ENCODE measurements at regions not wholly inside any gene's neighbourhood (a gene's known extent, or its start where the extent isn't known, plus 50 kb on each side); places are given as distances from the start of the nearest gene placed in this dataset.
"Not testable (repeated sequence)": the region's sequence is repeated elsewhere in the genome, so short reads cannot be mapped to it uniquely, and the experiment has no call there.

DNA sequence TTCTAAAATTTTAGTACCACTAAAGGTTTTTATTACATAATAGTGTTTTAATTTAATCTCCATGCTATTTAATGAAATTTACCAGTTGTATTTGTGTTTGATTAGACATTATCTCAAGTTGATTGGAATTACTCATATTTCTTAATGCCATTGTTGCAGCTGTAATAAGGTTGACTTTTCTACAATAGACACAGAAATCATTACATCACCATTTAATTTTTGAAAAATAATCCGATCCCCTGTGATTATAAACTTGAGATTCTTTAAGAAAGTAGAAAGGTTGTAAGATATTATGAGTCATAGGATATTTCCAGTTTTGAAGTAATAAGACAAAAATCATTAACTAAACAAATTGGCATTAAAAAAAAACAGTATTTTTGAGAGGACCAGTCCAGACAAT, 161.4 kb downstream of the PRL start:
- Histone ChIP-seq H3K36me3 (no peaks in the 10 kb centered on the region), H3K4me1 (ENCODE audit: control insufficient read depth in 1 of 2, low read depth in 2 of 2) (no peaks in the 10 kb centered on the region), H3K27me3 (replicated peaks; ENCODE audit: insufficient read depth) (no peaks in the 10 kb centered on the region), H3K4me3 (no peak overlapping the region), H3K9me3 (no peaks in the 10 kb centered on the region), H3K27ac (no peak overlapping the region)
- DNase-seq (ENCODE audit: low spot score) (no peak), ATAC-seq (ENCODE audit: insufficient number of reproducible peaks, low FRiP score, low read depth) (no peak)
- TF ChIP-seq, protein P1, sequence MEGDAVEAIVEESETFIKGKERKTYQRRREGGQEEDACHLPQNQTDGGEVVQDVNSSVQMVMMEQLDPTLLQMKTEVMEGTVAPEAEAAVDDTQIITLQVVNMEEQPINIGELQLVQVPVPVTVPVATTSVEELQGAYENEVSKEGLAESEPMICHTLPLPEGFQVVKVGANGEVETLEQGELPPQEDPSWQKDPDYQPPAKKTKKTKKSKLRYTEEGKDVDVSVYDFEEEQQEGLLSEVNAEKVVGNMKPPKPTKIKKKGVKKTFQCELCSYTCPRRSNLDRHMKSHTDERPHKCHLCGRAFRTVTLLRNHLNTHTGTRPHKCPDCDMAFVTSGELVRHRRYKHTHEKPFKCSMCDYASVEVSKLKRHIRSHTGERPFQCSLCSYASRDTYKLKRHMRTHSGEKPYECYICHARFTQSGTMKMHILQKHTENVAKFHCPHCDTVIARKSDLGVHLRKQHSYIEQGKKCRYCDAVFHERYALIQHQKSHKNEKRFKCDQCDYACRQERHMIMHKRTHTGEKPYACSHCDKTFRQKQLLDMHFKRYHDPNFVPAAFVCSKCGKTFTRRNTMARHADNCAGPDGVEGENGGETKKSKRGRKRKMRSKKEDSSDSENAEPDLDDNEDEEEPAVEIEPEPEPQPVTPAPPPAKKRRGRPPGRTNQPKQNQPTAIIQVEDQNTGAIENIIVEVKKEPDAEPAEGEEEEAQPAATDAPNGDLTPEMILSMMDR (IDR thresholded peaks at IDR 0.05): no peak

DNA sequence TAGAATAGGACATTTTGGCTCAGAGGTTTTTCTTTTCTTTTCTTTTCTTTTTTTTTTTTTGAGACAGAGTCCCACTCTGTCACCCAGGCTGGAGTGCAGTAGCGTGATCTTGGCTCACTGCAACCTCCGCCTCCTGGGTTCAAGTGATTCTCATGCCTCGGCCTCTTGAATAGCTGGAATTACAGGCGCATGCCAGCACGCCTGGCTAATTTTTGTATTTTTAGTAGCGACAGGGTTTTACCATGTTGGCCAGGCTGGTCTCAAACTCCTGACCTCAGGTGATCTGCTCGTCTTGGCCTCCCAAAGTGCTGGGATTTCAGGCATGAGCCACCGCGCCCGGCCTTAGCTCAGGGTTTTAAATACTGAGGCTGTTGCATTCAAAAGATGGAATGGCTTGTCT, 156.1 kb downstream of the PRL start:
- not testable (repeated sequence) for ATAC-seq (ENCODE audit: insufficient number of reproducible peaks, low FRiP score, low read depth)

DNA sequence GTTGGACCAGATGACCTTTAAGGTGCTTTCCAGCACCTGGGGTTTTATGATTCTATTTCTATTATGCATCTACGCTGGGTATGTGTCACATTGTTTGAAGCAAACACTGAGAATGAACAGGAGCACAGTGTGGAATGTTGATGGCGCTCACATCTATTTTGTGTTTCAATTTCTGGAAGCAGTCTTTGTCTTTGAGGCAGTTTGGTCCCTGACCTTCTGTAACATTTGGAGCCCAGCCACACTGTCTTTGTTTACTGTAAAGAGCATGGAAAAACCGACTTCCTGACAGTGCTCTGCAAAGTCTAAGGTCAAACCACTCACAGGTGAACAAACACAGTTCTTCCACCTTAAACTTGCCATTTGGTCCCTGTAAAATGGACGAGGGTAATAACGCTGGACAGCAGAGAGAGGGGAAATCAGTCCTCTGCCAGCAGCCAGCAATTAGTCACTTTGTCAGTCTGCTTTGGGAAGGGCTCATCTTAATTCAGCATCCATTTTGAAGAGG, 155.5 kb downstream of the PRL start:
- no peak for ATAC-seq (ENCODE audit: insufficient number of reproducible peaks, low FRiP score, low read depth)
- Histone ChIP-seq H3K9me3 (no peaks in the 10 kb centered on the region), H3K36me3 (no peaks in the 10 kb centered on the region), H3K4me3 (no peak overlapping the region), H3K27ac (no peak overlapping the region), H3K27me3 (replicated peaks; ENCODE audit: insufficient read depth) (no peaks in the 10 kb centered on the region), H3K4me1 (ENCODE audit: control insufficient read depth in 1 of 2, low read depth in 2 of 2) (peaks cover 6 to 10% of the 10 kb centered on the region in 2 donors)
- TF ChIP-seq, protein P1 (IDR thresholded peaks at IDR 0.05): no peak
- no peak for DNase-seq (ENCODE audit: low spot score)

More for the DNA sequence above, 156.1 kb downstream of the PRL start:
- H3K27me3 ChIP-seq (replicated peaks; ENCODE audit: insufficient read depth); H3K36me3 ChIP-seq; H3K27ac ChIP-seq; H3K4me1 ChIP-seq (ENCODE audit: control insufficient read depth in 1 of 2, low read depth in 2 of 2); H3K9me3 ChIP-seq; H3K4me3 ChIP-seq; DNase-seq (ENCODE audit: low spot score): not testable (repeated sequence)

DNA sequence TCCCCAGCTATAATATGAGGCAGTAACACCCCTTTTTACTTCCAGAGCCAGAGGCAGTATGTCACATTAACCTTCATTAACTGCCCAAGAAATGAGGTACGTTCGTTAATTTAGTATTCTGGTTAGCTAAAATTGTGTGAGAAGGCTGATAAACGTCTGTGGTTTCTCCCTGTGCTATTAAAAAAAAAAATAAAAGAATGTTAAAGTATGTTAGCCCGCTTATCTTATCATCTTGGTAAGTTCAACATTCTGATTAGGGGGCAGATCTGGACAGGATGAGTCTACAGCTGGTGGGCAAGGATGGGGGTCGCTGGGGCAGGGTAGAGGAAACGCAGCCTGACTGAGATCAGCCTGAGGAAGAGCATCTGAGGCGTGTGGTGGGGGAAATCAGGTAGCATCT, 154.0 kb downstream of the PRL start:
- no peak for ATAC-seq (ENCODE audit: insufficient number of reproducible peaks, low FRiP score, low read depth)
- Histone ChIP-seq H3K27ac (no peak overlapping the region), H3K36me3 (no peaks in the 10 kb centered on the region), H3K4me3 (no peak overlapping the region), H3K4me1 (ENCODE audit: control insufficient read depth in 1 of 2, low read depth in 2 of 2) (peaks cover 7 to 19% of the 10 kb centered on the region in 2 donors), H3K27me3 (replicated peaks; ENCODE audit: insufficient read depth) (no peaks in the 10 kb centered on the region), H3K9me3 (no peaks in the 10 kb centered on the region)
- TF ChIP-seq, protein P1 (IDR thresholded peaks at IDR 0.05): no peak
- DNase-seq (ENCODE audit: low spot score): no peak

DNA sequence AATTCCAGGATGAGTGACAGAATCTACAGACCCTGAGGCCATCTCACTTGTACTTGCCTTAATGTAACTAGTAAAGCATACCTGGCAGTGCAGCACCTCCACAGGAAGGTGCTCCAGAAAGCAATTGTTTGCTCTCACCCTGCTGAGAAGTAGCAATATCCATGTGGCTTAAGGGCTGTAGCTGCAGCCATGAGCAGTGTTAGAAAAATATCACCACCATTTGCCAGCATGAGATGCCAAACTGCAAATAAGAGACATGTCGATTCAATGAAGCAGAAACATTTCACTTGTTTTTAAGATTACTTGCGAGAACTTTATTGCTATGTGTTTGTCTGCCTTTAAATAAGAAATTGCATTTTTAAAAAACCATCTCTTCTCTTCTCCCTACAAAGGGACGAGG, 151.5 kb downstream of the PRL start:
- no peak for ATAC-seq (ENCODE audit: insufficient number of reproducible peaks, low FRiP score, low read depth)
- Histone ChIP-seq H3K9me3 (no peaks in the 10 kb centered on the region), H3K36me3 (no peaks in the 10 kb centered on the region), H3K4me1 (ENCODE audit: control insufficient read depth in 1 of 2, low read depth in 2 of 2) (peaks cover 10 to 41% of the 10 kb centered on the region in 2 donors), H3K4me3 (peak overlapping the region; percentile 6), H3K27ac (no peak overlapping the region), H3K27me3 (replicated peaks; ENCODE audit: insufficient read depth) (no peaks in the 10 kb centered on the region)
- TF ChIP-seq, protein P1 (IDR thresholded peaks at IDR 0.05): no peak
- DNase-seq (ENCODE audit: low spot score): no peak
